K562 (cell line): ENCODE measurements at regions not wholly inside any gene's neighbourhood (a gene's known extent, or its start where the extent isn't known, plus 50 kb on each side); places are given as distances from the start of the nearest gene placed in this dataset.

Experiments
- ATAC-seq: fragments of 200-7000 bp; cut with Tn5 transposase; 3 replicates; pipeline ENCODE4 v1.9.1; 2020; ENCODE audit warnings: moderate library complexity
- BruUV-seq: library from RNA; stranded (reverse); fragments of 400-500 nt; replicated peaks from 2 replicates; lab custom pipeline; 2021; lab: Mats Ljungman, UMichigan
- CTCF ChIA-PET: fragments of 300-600 bp; formaldehyde crosslinking; extraction: SDS; loops from one replicate; lab custom pipeline; 2021; ENCODE audit warnings: low intra/inter-chr PET ratio; lab: Yijun Ruan, JAX
- POLR2A ChIA-PET: fragments of 300-600, 350-650 bp; sonication (Branson Sonifier 250); formaldehyde crosslinking; extraction: SDS; loops from one replicate; lab custom pipeline; 2021; ENCODE audit warnings: antibody characterized with exemption, inconsistent platforms; lab: Yijun Ruan, JAX
- DNase-seq, 4 experiments: peaks; one replicate each; pipeline versions ENCODE4 v3.0.0 to v3.0.0-alpha.2; 2011 to 2018; ENCODE audit warnings: low spot score in 3 of 4, mixed read lengths in 3 of 4; ENCODE audit errors: extremely low read depth in 1 of 4
- FAIRE-seq: peaks from 2 replicates; lab custom pipeline; 2011; peaks lifted over from hg19 to GRCh38; lab: Jason Lieb, UNC
- H2AFZ ChIP-seq: 2 replicates; pipeline ENCODE4 v1.6.0; 2011; ENCODE audit warnings: low read depth, low read length, control low read depth, inconsistent platforms
- H3K27ac ChIP-seq: fragments of 200-600 bp; 3 replicates; pipeline ENCODE4 v1.8.0; 2011; ENCODE audit warnings: low read depth, mild to moderate bottlenecking, control low read depth, inconsistent platforms, low read length, moderate library complexity, mixed read lengths; ENCODE audit errors: extremely low read depth
- H3K27me3 ChIP-seq, 2 experiments: fragments of 300-600 bp in 1 of 2; 2 replicates in 1 of 2; 3 replicates in 1 of 2; pipeline versions ENCODE4 v1.6.0 to v1.8.0; 2011; ENCODE audit warnings: inconsistent platforms in 2 of 2, low read length in 2 of 2, mild to moderate bottlenecking in 1 of 2, mixed read lengths in 1 of 2, moderate library complexity in 1 of 2; ENCODE audit not compliant: control insufficient read depth in 2 of 2, insufficient read depth in 2 of 2
- H3K36me3 ChIP-seq: fragments of 300-600 bp; 3 replicates; pipeline ENCODE4 v1.8.0; 2011; ENCODE audit warnings: mild to moderate bottlenecking, low read length, inconsistent platforms; ENCODE audit not compliant: control insufficient read depth, insufficient read depth
- H3K4me1 ChIP-seq, 2 experiments: fragments of 200-600 bp in 1 of 2; replicated peaks in 1 of 2; 2 replicates in 1 of 2; 3 replicates in 1 of 2; pipeline versions ENCODE4 v1.5.1 to v1.8.0; 2011; ENCODE audit warnings: inconsistent platforms in 2 of 2, low read length in 2 of 2, mild to moderate bottlenecking in 1 of 2, mixed read lengths in 1 of 2, moderate library complexity in 1 of 2; ENCODE audit not compliant: control insufficient read depth in 2 of 2, insufficient read depth in 2 of 2
- H3K4me2 ChIP-seq: 2 replicates; pipeline ENCODE4 v1.6.1; 2011; ENCODE audit warnings: low read length, control low read depth, inconsistent platforms, mixed read lengths; ENCODE audit not compliant: insufficient read depth
- H3K4me3 ChIP-seq: fragments of 200-600 bp; sonication (generic), shearing (Covaris generic); 2 replicates; pipeline ENCODE4 v1.5.1; 2016; ENCODE audit warnings: control low read depth, inconsistent platforms
- H3K79me2 ChIP-seq: fragments of 200-600 bp; 3 replicates; pipeline ENCODE4 v1.8.0; 2011; ENCODE audit warnings: low read length, inconsistent platforms; ENCODE audit not compliant: control insufficient read depth, insufficient read depth
- H3K9ac ChIP-seq, 2 experiments: 2 replicates each; pipeline versions ENCODE4 v1.6.0 to v1.6.1; 2011; ENCODE audit warnings: low read depth in 2 of 2, low read length in 2 of 2, control low read depth in 1 of 2, inconsistent platforms in 1 of 2, mild to moderate bottlenecking in 1 of 2, mixed read lengths in 1 of 2; ENCODE audit not compliant: insufficient read depth in 1 of 2
- H3K9me1 ChIP-seq: one replicate; pipeline ENCODE4 v1.6.0; 2011; ENCODE audit warnings: inconsistent platforms, mild to moderate bottlenecking, low read length, moderate library complexity; ENCODE audit not compliant: control insufficient read depth, insufficient read depth
- H3K9me3 ChIP-seq: replicated peaks from 2 replicates; pipeline ENCODE4 v1.5.1; 2011; ENCODE audit warnings: low read depth, low read length, inconsistent platforms; ENCODE audit not compliant: control insufficient read depth, insufficient read depth
- H4K20me1 ChIP-seq: replicated peaks from 2 replicates; pipeline ENCODE4 v1.6.1; 2011; ENCODE audit warnings: low read length, inconsistent platforms, mixed read lengths; ENCODE audit not compliant: control insufficient read depth, insufficient read depth
- BRCA1 ChIP-seq, 2 experiments: fragments of 450-650 bp in 1 of 2; sonication (generic) in 1 of 2; formaldehyde crosslinking in 1 of 2; IDR thresholded peaks; 2 replicates each; pipeline versions ENCODE4 v1.5.0 to v1.6.1; 2017 to 2020; ENCODE audit warnings: mild to moderate bottlenecking in 1 of 2, missing genetic modification reagents in 1 of 2
- C11orf30 ChIP-seq: fragments of 450-650 bp; IDR thresholded peaks from 2 replicates; pipeline ENCODE4 v1.6.1; 2016; ENCODE audit warnings: low read depth, mild to moderate bottlenecking
- CCAR2 ChIP-seq: fragments of 200-400 bp; formaldehyde crosslinking; IDR thresholded peaks from 2 replicates; pipeline ENCODE4 v1.6.1; 2017; ENCODE audit warnings: mild to moderate bottlenecking, low read depth, low read length
- HMGN3 ChIP-seq: IDR thresholded peaks from 2 replicates; pipeline ENCODE4 v1.6.1; 2011; ENCODE audit warnings: borderline replicate concordance, low read depth, mild to moderate bottlenecking, mixed read lengths, low read length; ENCODE audit not compliant: insufficient read length; ENCODE audit errors: extremely low read depth
- MAFF ChIP-seq: IDR thresholded peaks from 2 replicates; pipeline ENCODE4 v1.6.1; 2012; ENCODE audit warnings: low read length, improper control_type of control experiment
- MAFG ChIP-seq: fragments of 450-650 bp; conservative IDR thresholded peaks from 2 replicates; pipeline ENCODE4 v1.6.1; 2016; ENCODE audit warnings: missing genetic modification characterization, missing compliant biosample characterization
- MAFK ChIP-seq: IDR thresholded peaks from 2 replicates; pipeline ENCODE4 v1.6.1; 2011; ENCODE audit warnings: low read length, improper control_type of control experiment
- RAD51 ChIP-seq: fragments of 450-650 bp; IDR thresholded peaks from 2 replicates; pipeline ENCODE4 v1.7.1; 2016; ENCODE audit warnings: low read depth, mild to moderate bottlenecking, borderline replicate concordance
- TBL1XR1 ChIP-seq, 2 experiments: IDR thresholded peaks; 2 replicates each; pipeline ENCODE4 v1.6.1; 2012; ENCODE audit warnings: improper control_type of control experiment in 2 of 2, low read length in 2 of 2, mild to moderate bottlenecking in 1 of 2
- U2AF2 ChIP-seq: fragments of 200-400 bp; formaldehyde crosslinking; optimal IDR thresholded peaks from 2 replicates; pipeline ENCODE3; 2017; ENCODE audit warnings: low read depth, mild to moderate bottlenecking, low read length
- ZNF217 ChIP-seq: sonication (generic); formaldehyde crosslinking; IDR thresholded peaks from 2 replicates; pipeline ENCODE4 v1.8.0; 2022; ENCODE audit warnings: mild to moderate bottlenecking, missing genetic modification reagents
- ZNF316 ChIP-seq: fragments of 450-650 bp; IDR thresholded peaks from 2 replicates; pipeline ENCODE4 v1.6.1; 2016
- ZNF324 ChIP-seq: fragments of 250-450 bp; sonication (Bioruptor Pico); IDR thresholded peaks from 2 replicates; pipeline ENCODE4 v1.4.0; 2020; ENCODE audit warnings: mild to moderate bottlenecking
- ZNF79 ChIP-seq: fragments of 250-450 bp; sonication (Bioruptor Pico); IDR thresholded peaks from 2 replicates; pipeline ENCODE4 v1.4.0; 2020; ENCODE audit warnings: low read depth, mild to moderate bottlenecking, moderate library complexity
- WGBS: fragments of 100-300 bp; shearing (Covaris generic); methylation state at CpG from one replicate; pipeline ENCODE4 v1.1.6; 2016; ENCODE audit warnings: low coverage, mixed read lengths; ENCODE audit not compliant: insufficient coverage; ENCODE audit errors: missing lambda C conversion rate; 5-methylcytosine and 5-hydroxymethylcytosine counted together
- in situ Hi-C: fragments of 300-500 bp; cut with MboI; formaldehyde crosslinking; loops from 4 replicates; pipeline ENCODE4 v1.15.0; 2018; ENCODE audit warnings: inconsistent platforms, mixed read lengths
- intact Hi-C: fragments of 100-400 bp; cut with micrococcal nuclease; formaldehyde crosslinking; loops from 2 replicates; pipeline ENCODE4 v1.14.2; 2022
- TF ChIP-seq, protein P1 (sequence below): IDR thresholded peaks from 2 replicates; pipeline ENCODE4 v1.6.1; 2016; ENCODE audit warnings: missing genetic modification characterization, missing compliant biosample characterization
- TF ChIP-seq, protein P2 (sequence below): sonication (generic); formaldehyde crosslinking; IDR thresholded peaks from 2 replicates; pipeline ENCODE4 v1.8.1; 2022; ENCODE audit warnings: missing genetic modification reagents
- TF ChIP-seq, protein P3 (sequence below): fragments of 450-650 bp; IDR thresholded peaks from 2 replicates; pipeline ENCODE4 v1.6.1; 2016; ENCODE audit warnings: missing biosample characterization, missing genetic modification characterization
- TF ChIP-seq, protein P4 (sequence below): fragments of 450-650 bp; IDR thresholded peaks from 2 replicates; pipeline ENCODE4 v1.7.0; 2016; ENCODE audit warnings: borderline replicate concordance

- TF ChIP-seq, protein P1, sequence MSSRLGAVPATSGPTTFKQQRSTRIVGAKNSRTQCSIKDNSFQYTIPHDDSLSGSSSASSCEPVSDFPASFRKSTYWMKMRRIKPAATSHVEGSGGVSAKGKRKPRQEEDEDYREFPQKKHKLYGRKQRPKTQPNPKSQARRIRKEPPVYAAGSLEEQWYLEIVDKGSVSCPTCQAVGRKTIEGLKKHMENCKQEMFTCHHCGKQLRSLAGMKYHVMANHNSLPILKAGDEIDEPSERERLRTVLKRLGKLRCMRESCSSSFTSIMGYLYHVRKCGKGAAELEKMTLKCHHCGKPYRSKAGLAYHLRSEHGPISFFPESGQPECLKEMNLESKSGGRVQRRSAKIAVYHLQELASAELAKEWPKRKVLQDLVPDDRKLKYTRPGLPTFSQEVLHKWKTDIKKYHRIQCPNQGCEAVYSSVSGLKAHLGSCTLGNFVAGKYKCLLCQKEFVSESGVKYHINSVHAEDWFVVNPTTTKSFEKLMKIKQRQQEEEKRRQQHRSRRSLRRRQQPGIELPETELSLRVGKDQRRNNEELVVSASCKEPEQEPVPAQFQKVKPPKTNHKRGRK (tag) = no peak
- no peak for TF ChIP-seq BRCA1 (IDR thresholded peaks at IDR 0.05)
- TF ChIP-seq BRCA1 (CRISPR knock-in tag; IDR thresholded peaks at IDR 0.05) = no peak
- TF ChIP-seq ZNF324 = no peak
- TF ChIP-seq RAD51 = no peak
Observed at GRCh38 chr2:58357521-58357920, 116.4 kb upstream of the FANCL start (continued).

- Histone ChIP-seq H4K20me1 (no peaks in the 10 kb centered on the region), H3K27me3 (no peaks in the 10 kb centered on the region), H3K9ac (no peak overlapping the region), H3K27ac (no peak overlapping the region), H3K4me2 (no peak overlapping the region), H3K4me3 (no peak overlapping the region), H3K9me1 (no peaks in the 10 kb centered on the region), H3K36me3 (no peaks in the 10 kb centered on the region), H3K9me3 (no peaks in the 10 kb centered on the region), H2AFZ (no peak overlapping the region), H3K4me1 (no peaks in the 10 kb centered on the region), H3K79me2 (no peaks in the 10 kb centered on the region)
- intact Hi-C loops (no loop called here), in situ Hi-C loops (no loop called here)
- no TSS peak for BruUV-seq
- no peak for FAIRE-seq
- no peak for DNase-seq
- ChIA-PET POLR2A (interaction anchor here (0.8 kb wide), 1 partner anchor 758 kb away, joined by 3 read pairs; no protein-coding TSS in a partner anchor), CTCF (no interaction called here)
- WGBS = 0% methylated on average over 1 of the region's 1 CpG
- ATAC-seq = no peak
- TF ChIP-seq, protein P2, sequence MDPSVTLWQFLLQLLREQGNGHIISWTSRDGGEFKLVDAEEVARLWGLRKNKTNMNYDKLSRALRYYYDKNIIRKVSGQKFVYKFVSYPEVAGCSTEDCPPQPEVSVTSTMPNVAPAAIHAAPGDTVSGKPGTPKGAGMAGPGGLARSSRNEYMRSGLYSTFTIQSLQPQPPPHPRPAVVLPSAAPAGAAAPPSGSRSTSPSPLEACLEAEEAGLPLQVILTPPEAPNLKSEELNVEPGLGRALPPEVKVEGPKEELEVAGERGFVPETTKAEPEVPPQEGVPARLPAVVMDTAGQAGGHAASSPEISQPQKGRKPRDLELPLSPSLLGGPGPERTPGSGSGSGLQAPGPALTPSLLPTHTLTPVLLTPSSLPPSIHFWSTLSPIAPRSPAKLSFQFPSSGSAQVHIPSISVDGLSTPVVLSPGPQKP = no peak
- TF ChIP-seq, protein P3, sequence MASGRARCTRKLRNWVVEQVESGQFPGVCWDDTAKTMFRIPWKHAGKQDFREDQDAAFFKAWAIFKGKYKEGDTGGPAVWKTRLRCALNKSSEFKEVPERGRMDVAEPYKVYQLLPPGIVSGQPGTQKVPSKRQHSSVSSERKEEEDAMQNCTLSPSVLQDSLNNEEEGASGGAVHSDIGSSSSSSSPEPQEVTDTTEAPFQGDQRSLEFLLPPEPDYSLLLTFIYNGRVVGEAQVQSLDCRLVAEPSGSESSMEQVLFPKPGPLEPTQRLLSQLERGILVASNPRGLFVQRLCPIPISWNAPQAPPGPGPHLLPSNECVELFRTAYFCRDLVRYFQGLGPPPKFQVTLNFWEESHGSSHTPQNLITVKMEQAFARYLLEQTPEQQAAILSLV (tag) = no peak
- TF ChIP-seq ZNF217 (CRISPR knock-in tag) (no peak), CCAR2 (no peak), C11orf30 (peak; percentile 56; the same call in 1 of the 2 replicates), TBL1XR1 (IDR thresholded peaks at IDR 0.05; ENCODE audit: low read length in 2 of 2) (no peak), U2AF2 (no peak), MAFG (tag) (peak; percentile 39), MAFF (peak; percentile 61; the same call in 1 of the 2 replicates), MAFK (peak; percentile 5; the same call in 1 of the 2 replicates), ZNF316 (peak; percentile 83), ZNF79 (CRISPR knock-in tag) (no peak), HMGN3 (no peak)
- TF ChIP-seq, protein P4, sequence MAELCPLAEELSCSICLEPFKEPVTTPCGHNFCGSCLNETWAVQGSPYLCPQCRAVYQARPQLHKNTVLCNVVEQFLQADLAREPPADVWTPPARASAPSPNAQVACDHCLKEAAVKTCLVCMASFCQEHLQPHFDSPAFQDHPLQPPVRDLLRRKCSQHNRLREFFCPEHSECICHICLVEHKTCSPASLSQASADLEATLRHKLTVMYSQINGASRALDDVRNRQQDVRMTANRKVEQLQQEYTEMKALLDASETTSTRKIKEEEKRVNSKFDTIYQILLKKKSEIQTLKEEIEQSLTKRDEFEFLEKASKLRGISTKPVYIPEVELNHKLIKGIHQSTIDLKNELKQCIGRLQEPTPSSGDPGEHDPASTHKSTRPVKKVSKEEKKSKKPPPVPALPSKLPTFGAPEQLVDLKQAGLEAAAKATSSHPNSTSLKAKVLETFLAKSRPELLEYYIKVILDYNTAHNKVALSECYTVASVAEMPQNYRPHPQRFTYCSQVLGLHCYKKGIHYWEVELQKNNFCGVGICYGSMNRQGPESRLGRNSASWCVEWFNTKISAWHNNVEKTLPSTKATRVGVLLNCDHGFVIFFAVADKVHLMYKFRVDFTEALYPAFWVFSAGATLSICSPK = no peak
Observed at GRCh38 chr2:58354230-58354629, 113.1 kb upstream of the FANCL start.
